ENCODE measurements at regions not wholly inside any gene's neighbourhood (a gene's known extent, or its start where the extent isn't known, plus 50 kb on each side); places are given as distances from the start of the nearest gene placed in this dataset.
"Not testable (repeated sequence)": the region's sequence is repeated elsewhere in the genome, so short reads cannot be mapped to it uniquely, and the experiment has no call there.

GRCh38 chr21:27528697-27529096 lies 561.8 kb upstream of the ADAMTS5 start:
- Mint-ChIP-seq H3K27me3 (ENCODE audit: unreplicated experiment) (no peaks in the 10 kb centered on the region), H3K9me3 (ENCODE audit: low read depth, unreplicated experiment) (no peaks in the 10 kb centered on the region), H3K36me3 (ENCODE audit: insufficient read depth, unreplicated experiment) (peaks cover 4% of the 10 kb centered on the region), H3K4me3 (ENCODE audit: low read depth, unreplicated experiment) (no peak overlapping the region), H3K4me1 (ENCODE audit: low read depth, unreplicated experiment) (peaks cover 37% of the 10 kb centered on the region), H3K27ac (ENCODE audit: unreplicated experiment) (no peak overlapping the region)
- DNase-seq, result no peak
- BruUV-seq (replicated peaks), result no TSS peak
- intact Hi-C loops (cut with micrococcal nuclease; ENCODE audit: unreplicated experiment), result no loop called here
- CTCF ChIA-PET, result no interaction called here
- no peak for TF ChIP-seq CTCF (IDR thresholded peaks at IDR 0.05; ENCODE audit: unreplicated experiment)

DNA sequence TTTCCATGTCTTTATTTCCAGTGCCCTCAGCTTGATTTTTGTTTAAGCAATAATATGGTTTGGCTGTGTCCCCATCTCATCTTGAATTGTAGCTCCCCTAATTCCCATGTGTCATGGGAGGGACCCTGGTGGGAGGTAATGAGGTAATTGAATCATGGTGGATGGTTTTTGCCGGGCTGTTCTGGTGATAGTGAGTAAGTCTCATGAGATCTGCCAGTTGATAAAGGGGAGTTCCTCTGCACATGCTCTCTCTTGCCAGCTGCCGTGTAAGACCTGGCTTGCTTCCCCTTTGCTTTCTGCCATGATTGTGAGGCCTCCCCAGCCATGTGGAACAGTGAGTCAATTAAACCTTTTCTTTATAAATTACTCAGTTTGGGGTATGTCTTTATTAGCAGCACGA lies 559.6 kb upstream of the ADAMTS5 start:
- Mint-ChIP-seq H3K4me1 (ENCODE audit: low read depth, unreplicated experiment) (peaks cover 28% of the 10 kb centered on the region), H3K9me3 (ENCODE audit: low read depth, unreplicated experiment) (no peaks in the 10 kb centered on the region), H3K36me3 (ENCODE audit: insufficient read depth, unreplicated experiment) (no peaks in the 10 kb centered on the region), H3K27ac (ENCODE audit: unreplicated experiment) (no peak overlapping the region), H3K27me3 (ENCODE audit: unreplicated experiment) (no peaks in the 10 kb centered on the region), H3K4me3 (ENCODE audit: low read depth, unreplicated experiment) (no peak overlapping the region)
- CTCF ChIA-PET, result no interaction called here
- no peak for DNase-seq
- intact Hi-C loops (cut with micrococcal nuclease; ENCODE audit: unreplicated experiment), result no loop called here
- TF ChIP-seq CTCF (IDR thresholded peaks at IDR 0.05; ENCODE audit: unreplicated experiment), result no peak
- BruUV-seq (replicated peaks), result no TSS peak

- no peaks in the 10 kb centered on the region for H3K9me3 Mint-ChIP-seq (ENCODE audit: low read depth, unreplicated experiment)
- H3K4me3 Mint-ChIP-seq (ENCODE audit: low read depth, unreplicated experiment), result no peak overlapping the region
- no peaks in the 10 kb centered on the region for H3K27me3 Mint-ChIP-seq (ENCODE audit: unreplicated experiment)
- peaks cover 28% of the 10 kb centered on the region for H3K4me1 Mint-ChIP-seq (ENCODE audit: low read depth, unreplicated experiment)
- no peaks in the 10 kb centered on the region for H3K36me3 Mint-ChIP-seq (ENCODE audit: insufficient read depth, unreplicated experiment)
- DNase-seq, result no peak
- no peak for TF ChIP-seq CTCF (IDR thresholded peaks at IDR 0.05; ENCODE audit: unreplicated experiment)
- no TSS peak for BruUV-seq (replicated peaks)
- no peak overlapping the region for H3K27ac Mint-ChIP-seq (ENCODE audit: unreplicated experiment)
- CTCF ChIA-PET, result no interaction called here
- intact Hi-C loops (cut with micrococcal nuclease; ENCODE audit: unreplicated experiment), result no loop called here
These were observed 558.9 kb upstream of the ADAMTS5 start for GRCh38 chr21:27525780-27526179.

DNA sequence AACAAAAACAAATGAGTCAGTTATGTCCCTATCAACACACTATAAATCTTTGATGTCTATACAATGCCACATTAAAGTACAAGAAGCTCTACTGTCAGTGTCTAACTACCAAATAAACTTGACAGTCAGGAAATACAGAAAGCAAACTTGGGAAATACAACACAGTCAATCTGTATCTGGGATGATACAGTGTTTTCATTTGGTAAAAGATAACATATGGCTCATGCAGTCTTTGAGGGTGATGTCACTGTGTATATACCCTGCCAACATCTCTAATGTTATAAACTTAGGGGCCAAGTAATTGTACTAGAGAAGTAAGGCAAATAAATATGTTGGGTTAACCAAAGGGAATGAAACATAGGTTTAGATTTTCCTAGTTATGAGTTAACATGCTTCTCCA lies 552.5 kb upstream of the ADAMTS5 start:
- no peak for TF ChIP-seq CTCF (IDR thresholded peaks at IDR 0.05; ENCODE audit: unreplicated experiment)
- Mint-ChIP-seq H3K36me3 (ENCODE audit: insufficient read depth, unreplicated experiment) (no peaks in the 10 kb centered on the region), H3K27me3 (ENCODE audit: unreplicated experiment) (no peaks in the 10 kb centered on the region), H3K9me3 (ENCODE audit: low read depth, unreplicated experiment) (no peaks in the 10 kb centered on the region), H3K4me1 (ENCODE audit: low read depth, unreplicated experiment) (peaks cover 6% of the 10 kb centered on the region), H3K4me3 (ENCODE audit: low read depth, unreplicated experiment) (no peak overlapping the region), H3K27ac (ENCODE audit: unreplicated experiment) (no peak overlapping the region)
- CTCF ChIA-PET, result no interaction called here
- intact Hi-C loops (cut with micrococcal nuclease; ENCODE audit: unreplicated experiment), result no loop called here
- no peak for DNase-seq
- BruUV-seq (replicated peaks), result no TSS peak

- H3K27ac Mint-ChIP-seq (ENCODE audit: unreplicated experiment); BruUV-seq (replicated peaks); CTCF ChIA-PET; H3K9me3 Mint-ChIP-seq (ENCODE audit: low read depth, unreplicated experiment); H3K36me3 Mint-ChIP-seq (ENCODE audit: insufficient read depth, unreplicated experiment); intact Hi-C loops (cut with micrococcal nuclease; ENCODE audit: unreplicated experiment); H3K27me3 Mint-ChIP-seq (ENCODE audit: unreplicated experiment); H3K4me3 Mint-ChIP-seq (ENCODE audit: low read depth, unreplicated experiment); DNase-seq: not testable (repeated sequence)
- peaks cover 10% of the 10 kb centered on the region for H3K4me1 Mint-ChIP-seq (ENCODE audit: low read depth, unreplicated experiment)
These were observed 550.3 kb upstream of the ADAMTS5 start for GRCh38 chr21:27517177-27517576.
